Neuronal stem cell (in vitro differentiated cells): ENCODE measurements at regions not wholly inside any gene's neighbourhood (a gene's known extent, or its start where the extent isn't known, plus 50 kb on each side); places are given as distances from the start of the nearest gene placed in this dataset.

ENCODE experiments used
- DNase-seq: peaks from one replicate; pipeline ENCODE4 v3.0.0-alpha.2; 2013; ENCODE audit warnings: low spot score
- H2AFZ ChIP-seq: one replicate; pipeline ENCODE4 v1.6.1; 2013; ENCODE audit warnings: mild to moderate bottlenecking, low read length, inconsistent platforms
- H2AK5ac ChIP-seq: 2 replicates; pipeline ENCODE4 v1.6.1; 2013; ENCODE audit warnings: low read depth, mild to moderate bottlenecking, inconsistent platforms, low read length, moderate library complexity, mixed read lengths
- H2BK120ac ChIP-seq: 2 replicates; pipeline ENCODE4 v1.6.1; 2013; ENCODE audit warnings: low read depth, mild to moderate bottlenecking, inconsistent platforms, low read length, moderate library complexity, mixed read lengths
- H2BK12ac ChIP-seq: one replicate; pipeline ENCODE4 v1.6.1; 2013; ENCODE audit warnings: low read length, inconsistent platforms
- H2BK15ac ChIP-seq: 2 replicates; pipeline ENCODE4 v1.6.1; 2013; ENCODE audit warnings: mild to moderate bottlenecking, low read length, inconsistent platforms, mixed read lengths
- H2BK5ac ChIP-seq: one replicate; pipeline ENCODE4 v1.6.1; 2013; ENCODE audit warnings: inconsistent platforms, mild to moderate bottlenecking, low read length, moderate library complexity
- H3K14ac ChIP-seq: one replicate; pipeline ENCODE4 v1.6.1; 2013; ENCODE audit warnings: low read length, inconsistent platforms
- H3K18ac ChIP-seq: 2 replicates; pipeline ENCODE4 v1.6.1; 2013; ENCODE audit warnings: low read length, inconsistent platforms
- H3K23ac ChIP-seq: 2 replicates; pipeline ENCODE4 v1.6.1; 2013; ENCODE audit warnings: low read depth, mild to moderate bottlenecking, mixed read lengths, low read length, inconsistent platforms; ENCODE audit not compliant: poor library complexity
- H3K27ac ChIP-seq: replicated peaks from 3 replicates; pipeline ENCODE4 v1.5.1; 2013; ENCODE audit warnings: low read length, inconsistent platforms
- H3K27me3 ChIP-seq, 3 experiments: 2 replicates each; pipeline ENCODE4 v1.6.1; 2013; ENCODE audit warnings: low read length in 3 of 3, mild to moderate bottlenecking in 2 of 3, inconsistent platforms in 1 of 3, low read depth in 1 of 3, mixed read lengths in 1 of 3, moderate library complexity in 1 of 3; ENCODE audit not compliant: control insufficient read depth in 3 of 3, insufficient read depth in 3 of 3
- H3K36me3 ChIP-seq, 2 donors: replicated peaks in 1 of 2; 2 replicates each; pipeline ENCODE4 v1.6.1; 2013; ENCODE audit warnings: low read length in 2 of 2; ENCODE audit not compliant: control insufficient read depth in 2 of 2, insufficient read depth in 2 of 2
- H3K4ac ChIP-seq: 2 replicates; pipeline ENCODE4 v1.6.1; 2013; ENCODE audit warnings: inconsistent platforms, mild to moderate bottlenecking, low read length, moderate library complexity
- H3K4me1 ChIP-seq, 2 donors: 1 replicate in 1 of 2; 2 replicates in 1 of 2; pipeline ENCODE4 v1.6.1; 2013; ENCODE audit warnings: low read length in 2 of 2, low read depth in 1 of 2; ENCODE audit not compliant: control insufficient read depth in 2 of 2, insufficient read depth in 1 of 2
- H3K4me2 ChIP-seq: one replicate; pipeline ENCODE4 v1.6.1; 2013; ENCODE audit warnings: mild to moderate bottlenecking, low read length, inconsistent platforms; ENCODE audit not compliant: insufficient read depth, poor library complexity, severe bottlenecking
- H3K4me3 ChIP-seq, 2 donors: 2 replicates each; pipeline ENCODE4 v1.5.1; 2013; ENCODE audit warnings: low read length in 2 of 2, mild to moderate bottlenecking in 2 of 2, inconsistent platforms in 1 of 2, moderate library complexity in 1 of 2
- H3K79me1 ChIP-seq: one replicate; pipeline ENCODE4 v1.6.1; 2013; ENCODE audit warnings: low read depth, mild to moderate bottlenecking, inconsistent platforms, low read length, moderate library complexity
- H3K9ac ChIP-seq: one replicate; pipeline ENCODE4 v1.6.1; 2013; ENCODE audit warnings: mild to moderate bottlenecking, low read depth, low read length, inconsistent platforms; ENCODE audit not compliant: poor library complexity
- H3K9me3 ChIP-seq, 2 donors: replicated peaks in 1 of 2; 2 replicates each; pipeline versions ENCODE3 to v1.6.1; 2013; ENCODE audit warnings: low read length in 2 of 2, mild to moderate bottlenecking in 2 of 2, inconsistent platforms in 1 of 2, low read depth in 1 of 2, mixed read lengths in 1 of 2, moderate library complexity in 1 of 2; ENCODE audit not compliant: control insufficient read depth in 2 of 2, insufficient read depth in 1 of 2
- H4K8ac ChIP-seq: one replicate; pipeline ENCODE4 v1.6.1; 2013; ENCODE audit warnings: low read depth, mild to moderate bottlenecking, inconsistent platforms, low read length, moderate library complexity
- H4K91ac ChIP-seq: one replicate; pipeline ENCODE4 v1.6.1; 2013; ENCODE audit warnings: low read length, low read depth, mild to moderate bottlenecking, inconsistent platforms; ENCODE audit not compliant: poor library complexity
- WGBS, 2 donors: extraction: QIAGEN DNeasy Blood & Tissue Kit; methylation state at CpG; one replicate each; pipeline ENCODE4 v1.1.7; 2013; ENCODE audit warnings: missing lambda C conversion rate in 2 of 2, mixed read lengths in 1 of 2; ENCODE audit not compliant: insufficient read length in 2 of 2, insufficient replicate concordance in 1 of 2; ENCODE audit errors: extremely low coverage in 2 of 2; 5-methylcytosine and 5-hydroxymethylcytosine counted together

- H3K27ac ChIP-seq: no peak overlapping the region
- H3K27me3 ChIP-seq: no peaks in the 10 kb centered on the region
- no peaks in the 10 kb centered on the region for H3K36me3 ChIP-seq
- H3K9ac ChIP-seq: no peak overlapping the region
- no peak overlapping the region for H3K14ac ChIP-seq
- H2AFZ ChIP-seq: no peak overlapping the region
- no peak for DNase-seq
- H3K4ac ChIP-seq: no peak overlapping the region
- no peak overlapping the region for H2BK5ac ChIP-seq
- H3K23ac ChIP-seq: no peak overlapping the region
- no peak overlapping the region for H2BK15ac ChIP-seq
- no peaks in the 10 kb centered on the region for H3K4me1 ChIP-seq
- no peak overlapping the region for H3K4me2 ChIP-seq
- no peak overlapping the region for H2AK5ac ChIP-seq
- no peaks in the 10 kb centered on the region for H3K79me1 ChIP-seq
- no peak overlapping the region for H3K18ac ChIP-seq
- no peak overlapping the region for H4K8ac ChIP-seq
- peaks cover 4 to 6% of the 10 kb centered on the region in 2 donors for H3K9me3 ChIP-seq
- H2BK120ac ChIP-seq: no peak overlapping the region
- H2BK12ac ChIP-seq: no peak overlapping the region
- no CpG with 5 or more reads among the region's 2 CpGs for WGBS, 2 donors
- no peak overlapping the region for H4K91ac ChIP-seq
- H3K4me3 ChIP-seq: no peak overlapping the region
Measured at GRCh38 chr4:170818786-170819185, 729.0 kb upstream of the AADAT start.

- H3K23ac ChIP-seq: no peak overlapping the region
- no peak overlapping the region for H3K9ac ChIP-seq
- H3K36me3 ChIP-seq: no peaks in the 10 kb centered on the region
- no peak for DNase-seq
- H3K18ac ChIP-seq: no peak overlapping the region
- no peak overlapping the region for H3K4me3 ChIP-seq
- H3K27ac ChIP-seq: no peak overlapping the region
- no peak overlapping the region for H2AFZ ChIP-seq
- H3K4me2 ChIP-seq: no peak overlapping the region
- no peak overlapping the region for H3K4ac ChIP-seq
- H2BK120ac ChIP-seq: no peak overlapping the region
- no peaks in the 10 kb centered on the region for H3K4me1 ChIP-seq
- H4K91ac ChIP-seq: no peak overlapping the region
- H3K14ac ChIP-seq: no peak overlapping the region
- no peaks in the 10 kb centered on the region for H3K27me3 ChIP-seq
- no peak overlapping the region for H2BK12ac ChIP-seq
- no peak overlapping the region for H4K8ac ChIP-seq
- no peaks in the 10 kb centered on the region for H3K9me3 ChIP-seq
- no peak overlapping the region for H2BK15ac ChIP-seq
- WGBS, 2 donors: no CpG with 5 or more reads among the region's 7 CpGs
- H2BK5ac ChIP-seq: no peak overlapping the region
- no peaks in the 10 kb centered on the region for H3K79me1 ChIP-seq
- H2AK5ac ChIP-seq: no peak overlapping the region
Measured at GRCh38 chr4:170805352-170805751, 715.6 kb upstream of the AADAT start.

GRCh38 chr4:170804930-170805329 is 715.2 kb upstream of the AADAT start:
- DNase-seq: no peak
- Histone ChIP-seq H2AK5ac (no peak overlapping the region), H3K9me3 (no peaks in the 10 kb centered on the region), H3K4ac (no peak overlapping the region), H3K79me1 (no peaks in the 10 kb centered on the region), H2AFZ (no peak overlapping the region), H3K27me3 (no peaks in the 10 kb centered on the region), H3K36me3 (no peaks in the 10 kb centered on the region), H2BK12ac (no peak overlapping the region), H3K23ac (no peak overlapping the region), H2BK15ac (no peak overlapping the region), H2BK120ac (no peak overlapping the region), H3K27ac (no peak overlapping the region), H3K4me1 (no peaks in the 10 kb centered on the region), H4K91ac (no peak overlapping the region), H4K8ac (no peak overlapping the region), H3K9ac (no peak overlapping the region), H3K4me2 (no peak overlapping the region), H3K14ac (no peak overlapping the region), H2BK5ac (no peak overlapping the region), H3K4me3 (no peak overlapping the region), H3K18ac (no peak overlapping the region)
- no CpG with 5 or more reads among the region's 11 CpGs for WGBS, 2 donors

- Histone ChIP-seq H3K36me3 (no peaks in the 10 kb centered on the region), H3K79me1 (no peaks in the 10 kb centered on the region), H2AK5ac (no peak overlapping the region), H3K4me1 (no peaks in the 10 kb centered on the region), H4K91ac (no peak overlapping the region), H3K14ac (no peak overlapping the region), H3K9ac (no peak overlapping the region), H2BK12ac (no peak overlapping the region), H3K27ac (no peak overlapping the region), H3K18ac (no peak overlapping the region), H2BK15ac (no peak overlapping the region), H3K23ac (no peak overlapping the region), H3K27me3 (no peaks in the 10 kb centered on the region), H2BK5ac (no peak overlapping the region), H3K9me3 (no peaks in the 10 kb centered on the region), H4K8ac (no peak overlapping the region), H2AFZ (no peak overlapping the region), H2BK120ac (no peak overlapping the region), H3K4ac (no peak overlapping the region), H3K4me2 (no peak overlapping the region), H3K4me3 (no peak overlapping the region)
- DNase-seq: no peak
- WGBS, 2 donors: no CpG with 5 or more reads among the region's 1 CpG
Measured at GRCh38 chr4:170803492-170803891, 713.7 kb upstream of the AADAT start.
